ENCODE measurements at regions not wholly inside any gene's neighbourhood (a gene's known extent, or its start where the extent isn't known, plus 50 kb on each side); places are given as distances from the start of the nearest gene placed in this dataset.
"Not testable (repeated sequence)": the region's sequence is repeated elsewhere in the genome, so short reads cannot be mapped to it uniquely, and the experiment has no call there.

GRCh38 chr6:164087870-164088269 is 673.4 kb downstream of the QKI start:
- peaks cover 2 to 9% of the 10 kb centered on the region in 2 donors for H3K9me3 ChIP-seq (ENCODE audit: control insufficient read depth in 1 of 2, low read length in 2 of 2)
- no peaks in the 10 kb centered on the region for H3K4me1 ChIP-seq (ENCODE audit: control insufficient read depth in 1 of 2, insufficient read depth in 2 of 2, low read length in 2 of 2)
- no peaks in the 10 kb centered on the region for H3K27me3 ChIP-seq (ENCODE audit: control insufficient read depth in 1 of 2, insufficient read depth in 2 of 2, low read length in 2 of 2)
- H3K27ac ChIP-seq (ENCODE audit: low read depth, low read length) = no peak overlapping the region
- no peak overlapping the region for H3K9ac ChIP-seq (ENCODE audit: low read depth in 1 of 2, low read length in 2 of 2)
- no peak overlapping the region for H3K4me3 ChIP-seq (ENCODE audit: low read depth in 1 of 2, low read length in 2 of 2)
- no peaks in the 10 kb centered on the region for H3K36me3 ChIP-seq (ENCODE audit: control insufficient read depth in 1 of 2, insufficient read depth in 2 of 2, low read length in 2 of 2)

GRCh38 chr6:164087211-164087610 is 672.7 kb downstream of the QKI start:
- no peak overlapping the region for H3K4me3 ChIP-seq (ENCODE audit: low read depth in 1 of 2, low read length in 2 of 2)
- no peaks in the 10 kb centered on the region for H3K4me1 ChIP-seq (ENCODE audit: control insufficient read depth in 1 of 2, insufficient read depth in 2 of 2, low read length in 2 of 2)
- no peaks in the 10 kb centered on the region for H3K27me3 ChIP-seq (ENCODE audit: control insufficient read depth in 1 of 2, insufficient read depth in 2 of 2, low read length in 2 of 2)
- H3K27ac ChIP-seq (ENCODE audit: low read depth, low read length) = no peak overlapping the region
- no peaks in the 10 kb centered on the region for H3K36me3 ChIP-seq (ENCODE audit: control insufficient read depth in 1 of 2, insufficient read depth in 2 of 2, low read length in 2 of 2)
- H3K9me3 ChIP-seq (ENCODE audit: control insufficient read depth in 1 of 2, low read length in 2 of 2) = peaks cover 2 to 9% of the 10 kb centered on the region in 2 donors
- H3K9ac ChIP-seq (ENCODE audit: low read depth in 1 of 2, low read length in 2 of 2) = no peak overlapping the region

- H3K27ac ChIP-seq (ENCODE audit: low read depth, low read length) = no peak overlapping the region
- H3K4me1 ChIP-seq (ENCODE audit: control insufficient read depth in 1 of 2, insufficient read depth in 2 of 2, low read length in 2 of 2) = no peaks in the 10 kb centered on the region
- H3K27me3 ChIP-seq (ENCODE audit: control insufficient read depth in 1 of 2, insufficient read depth in 2 of 2, low read length in 2 of 2) = no peaks in the 10 kb centered on the region
- H3K4me3 ChIP-seq (ENCODE audit: low read depth in 1 of 2, low read length in 2 of 2) = no peak overlapping the region
- H3K9ac ChIP-seq (ENCODE audit: low read depth in 1 of 2, low read length in 2 of 2) = no peak overlapping the region
- H3K36me3 ChIP-seq (ENCODE audit: control insufficient read depth in 1 of 2, insufficient read depth in 2 of 2, low read length in 2 of 2) = no peaks in the 10 kb centered on the region
- peaks cover 2 to 9% of the 10 kb centered on the region in 2 donors for H3K9me3 ChIP-seq (ENCODE audit: control insufficient read depth in 1 of 2, low read length in 2 of 2)
Observed at GRCh38 chr6:164086076-164086887, 671.8 kb downstream of the QKI start.

GRCh38 chr6:164085091-164086075 is 670.9 kb downstream of the QKI start:
- Histone ChIP-seq H3K27ac (ENCODE audit: low read depth, low read length) (peak overlapping the region; percentile 11), H3K36me3 (ENCODE audit: control insufficient read depth in 1 of 2, insufficient read depth in 2 of 2, low read length in 2 of 2) (no peaks in the 10 kb centered on the region), H3K9ac (ENCODE audit: low read depth in 1 of 2, low read length in 2 of 2) (no peak overlapping the region), H3K4me3 (ENCODE audit: low read depth in 1 of 2, low read length in 2 of 2) (no peak overlapping the region), H3K4me1 (ENCODE audit: control insufficient read depth in 1 of 2, insufficient read depth in 2 of 2, low read length in 2 of 2) (no peaks in the 10 kb centered on the region), H3K27me3 (ENCODE audit: control insufficient read depth in 1 of 2, insufficient read depth in 2 of 2, low read length in 2 of 2) (no peaks in the 10 kb centered on the region), H3K9me3 (ENCODE audit: control insufficient read depth in 1 of 2, low read length in 2 of 2) (peaks cover 9 to 11% of the 10 kb centered on the region in 2 donors)

- Histone ChIP-seq H3K27me3 (ENCODE audit: control insufficient read depth in 1 of 2, insufficient read depth in 2 of 2, low read length in 2 of 2) (no peaks in the 10 kb centered on the region), H3K27ac (ENCODE audit: low read depth, low read length) (no peak overlapping the region), H3K4me1 (ENCODE audit: control insufficient read depth in 1 of 2, insufficient read depth in 2 of 2, low read length in 2 of 2) (no peaks in the 10 kb centered on the region), H3K9ac (ENCODE audit: low read depth in 1 of 2, low read length in 2 of 2) (no peak overlapping the region), H3K4me3 (ENCODE audit: low read depth in 1 of 2, low read length in 2 of 2) (no peak overlapping the region), H3K36me3 (ENCODE audit: control insufficient read depth in 1 of 2, insufficient read depth in 2 of 2, low read length in 2 of 2) (no peaks in the 10 kb centered on the region), H3K9me3 (ENCODE audit: control insufficient read depth in 1 of 2, low read length in 2 of 2) (peaks cover 13 to 17% of the 10 kb centered on the region in 2 donors)
Observed at GRCh38 chr6:164079275-164079600, 664.7 kb downstream of the QKI start.

- no peak overlapping the region for H3K9ac ChIP-seq (ENCODE audit: low read depth in 1 of 2, low read length in 2 of 2)
- no peaks in the 10 kb centered on the region for H3K36me3 ChIP-seq (ENCODE audit: control insufficient read depth in 1 of 2, insufficient read depth in 2 of 2, low read length in 2 of 2)
- H3K9me3 ChIP-seq (ENCODE audit: control insufficient read depth in 1 of 2, low read length in 2 of 2) = peaks cover 14 to 17% of the 10 kb centered on the region in 2 donors
- no peak overlapping the region for H3K4me3 ChIP-seq (ENCODE audit: low read depth in 1 of 2, low read length in 2 of 2)
- no peaks in the 10 kb centered on the region for H3K4me1 ChIP-seq (ENCODE audit: control insufficient read depth in 1 of 2, insufficient read depth in 2 of 2, low read length in 2 of 2)
- no peak overlapping the region for H3K27ac ChIP-seq (ENCODE audit: low read depth, low read length)
- no peaks in the 10 kb centered on the region for H3K27me3 ChIP-seq (ENCODE audit: control insufficient read depth in 1 of 2, insufficient read depth in 2 of 2, low read length in 2 of 2)
Observed at GRCh38 chr6:164078532-164079274, 664.2 kb downstream of the QKI start.

- peaks cover 17 to 18% of the 10 kb centered on the region in 2 donors for H3K9me3 ChIP-seq (ENCODE audit: control insufficient read depth in 1 of 2, low read length in 2 of 2)
- H3K36me3 ChIP-seq (ENCODE audit: control insufficient read depth in 1 of 2, insufficient read depth in 2 of 2, low read length in 2 of 2); H3K27ac ChIP-seq (ENCODE audit: low read depth, low read length): not testable (repeated sequence)
Observed at GRCh38 chr6:164076818-164077532, 662.5 kb downstream of the QKI start.

GRCh38 chr6:164075981-164076615 is 661.6 kb downstream of the QKI start:
- H3K9ac ChIP-seq (ENCODE audit: low read depth in 1 of 2, low read length in 2 of 2) = no peak overlapping the region
- H3K4me3 ChIP-seq (ENCODE audit: low read depth in 1 of 2, low read length in 2 of 2) = no peak overlapping the region
- peaks cover 16 to 18% of the 10 kb centered on the region in 2 donors for H3K9me3 ChIP-seq (ENCODE audit: control insufficient read depth in 1 of 2, low read length in 2 of 2)
- no peaks in the 10 kb centered on the region for H3K4me1 ChIP-seq (ENCODE audit: control insufficient read depth in 1 of 2, insufficient read depth in 2 of 2, low read length in 2 of 2)
- no peak overlapping the region for H3K27ac ChIP-seq (ENCODE audit: low read depth, low read length)
- H3K27me3 ChIP-seq (ENCODE audit: control insufficient read depth in 1 of 2, insufficient read depth in 2 of 2, low read length in 2 of 2) = no peaks in the 10 kb centered on the region
- no peaks in the 10 kb centered on the region for H3K36me3 ChIP-seq (ENCODE audit: control insufficient read depth in 1 of 2, insufficient read depth in 2 of 2, low read length in 2 of 2)

More at GRCh38 chr6:164076818-164077532, 662.5 kb downstream of the QKI start:
- H3K4me3 ChIP-seq (ENCODE audit: low read depth in 1 of 2, low read length in 2 of 2); H3K27me3 ChIP-seq (ENCODE audit: control insufficient read depth in 1 of 2, insufficient read depth in 2 of 2, low read length in 2 of 2); H3K9ac ChIP-seq (ENCODE audit: low read depth in 1 of 2, low read length in 2 of 2); H3K4me1 ChIP-seq (ENCODE audit: control insufficient read depth in 1 of 2, insufficient read depth in 2 of 2, low read length in 2 of 2): not testable (repeated sequence)

GRCh38 chr6:164072240-164072666 is 657.7 kb downstream of the QKI start:
- no peaks in the 10 kb centered on the region for H3K27me3 ChIP-seq (ENCODE audit: control insufficient read depth in 1 of 2, insufficient read depth in 2 of 2, low read length in 2 of 2)
- H3K27ac ChIP-seq (ENCODE audit: low read depth, low read length) = no peak overlapping the region
- no peaks in the 10 kb centered on the region for H3K4me1 ChIP-seq (ENCODE audit: control insufficient read depth in 1 of 2, insufficient read depth in 2 of 2, low read length in 2 of 2)
- H3K9me3 ChIP-seq (ENCODE audit: control insufficient read depth in 1 of 2, low read length in 2 of 2) = peaks cover 9 to 19% of the 10 kb centered on the region in 2 donors
- H3K9ac ChIP-seq (ENCODE audit: low read depth in 1 of 2, low read length in 2 of 2) = no peak overlapping the region
- H3K36me3 ChIP-seq (ENCODE audit: control insufficient read depth in 1 of 2, insufficient read depth in 2 of 2, low read length in 2 of 2) = no peaks in the 10 kb centered on the region
- no peak overlapping the region for H3K4me3 ChIP-seq (ENCODE audit: low read depth in 1 of 2, low read length in 2 of 2)
